GM12872 (cell line): ENCODE measurements at regions not wholly inside any gene's neighbourhood (a gene's known extent, or its start where the extent isn't known, plus 50 kb on each side); places are given as distances from the start of the nearest gene placed in this dataset.

Experiments
- CTCF ChIP-seq: IDR thresholded peaks from 3 replicates; pipeline ENCODE4 v1.5.1; 2011; ENCODE audit warnings: low read depth, mild to moderate bottlenecking, low read length, moderate library complexity; ENCODE audit not compliant: insufficient read depth

GRCh38 chr3:55243678-55244077 lies 243.4 kb downstream of the WNT5A start:
- TF ChIP-seq CTCF: no peak

DNA sequence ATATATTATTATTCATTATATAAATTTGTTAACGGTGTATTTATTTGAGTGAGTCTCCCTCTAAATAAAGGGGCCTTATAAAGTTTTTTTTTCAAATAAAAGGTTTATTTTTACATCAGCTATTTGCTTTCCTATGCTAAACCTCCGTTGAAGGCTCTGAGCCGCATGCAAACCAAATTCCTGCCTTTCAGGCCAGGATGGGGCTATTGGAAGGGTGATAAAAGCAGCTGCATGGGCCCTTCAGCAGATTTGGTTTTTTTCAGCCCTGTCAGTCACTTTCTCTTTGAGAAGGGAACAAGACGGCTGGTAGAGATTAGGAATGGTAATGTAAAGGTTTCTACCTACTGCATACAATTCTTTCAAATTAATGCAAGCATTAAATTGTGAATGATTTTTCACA lies 244.2 kb downstream of the WNT5A start:
- TF ChIP-seq CTCF: no peak

DNA sequence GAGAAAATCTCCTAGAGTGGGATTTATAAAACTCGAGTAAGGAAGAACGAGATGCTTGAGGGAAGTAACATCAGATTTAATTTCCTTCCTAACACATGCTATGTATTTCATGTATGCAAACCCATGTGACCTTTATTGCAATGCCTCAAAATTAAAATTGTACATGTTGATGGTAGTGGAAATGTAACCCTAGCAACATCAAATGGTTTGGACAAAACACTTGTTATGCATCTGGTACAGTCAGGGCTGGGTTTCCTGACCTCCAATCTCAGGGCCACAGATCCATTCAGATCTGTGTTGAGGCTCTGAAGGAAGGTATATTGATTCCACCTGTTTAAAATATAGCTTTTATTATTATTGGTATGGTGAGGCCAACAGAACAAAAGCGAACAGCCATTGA lies 246.0 kb downstream of the WNT5A start:
- no peak for TF ChIP-seq CTCF

GRCh38 chr3:55235416-55235815 lies 251.7 kb downstream of the WNT5A start:
- TF ChIP-seq CTCF: no peak

GRCh38 chr3:55226696-55227095 lies 260.4 kb downstream of the WNT5A start:
- TF ChIP-seq CTCF: no peak

- TF ChIP-seq CTCF: no peak
Measured at GRCh38 chr3:55218577-55218976, 268.5 kb downstream of the WNT5A start.

DNA sequence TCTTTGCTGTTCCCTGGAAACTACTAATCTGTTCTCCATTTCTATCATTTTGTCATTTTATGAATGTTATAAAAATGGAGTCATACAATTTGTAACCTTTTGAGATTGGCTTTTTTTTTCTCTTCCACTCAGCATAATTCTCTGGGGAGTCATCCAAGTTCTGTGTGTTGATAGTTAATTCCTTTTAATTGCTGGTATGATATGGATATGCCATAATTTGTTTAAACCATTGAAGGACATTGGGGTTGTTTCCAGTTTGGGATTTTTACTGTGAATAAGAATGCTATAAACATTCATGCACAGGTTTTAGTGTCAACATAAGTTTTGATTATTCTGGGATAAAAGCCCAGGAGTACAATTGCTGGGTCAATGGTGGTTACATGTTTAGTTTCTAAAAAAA lies 279.4 kb downstream of the WNT5A start:
- TF ChIP-seq CTCF: no peak

GRCh38 chr3:55205990-55206389 lies 278.1 kb upstream of the LRTM1 start:
- TF ChIP-seq CTCF: no peak
